WTC11 (cell line): ENCODE measurements at regions not wholly inside any gene's neighbourhood (a gene's known extent, or its start where the extent isn't known, plus 50 kb on each side); places are given as distances from the start of the nearest gene placed in this dataset.
"Not testable (repeated sequence)": the region's sequence is repeated elsewhere in the genome, so short reads cannot be mapped to it uniquely, and the experiment has no call there.

Experiments used
- ATAC-seq: fragments of 200-7000 bp; cut with Tn5 transposase; 2 replicates; pipeline ENCODE4 v1.10.0; 2021; ENCODE audit warnings: mild to moderate bottlenecking, moderate library complexity
- CTCF ChIA-PET: fragments of 300-600 bp; sonication (Branson Sonifier 250); formaldehyde crosslinking; loops from one replicate; lab custom pipeline; 2021; ENCODE audit warnings: antibody characterized with exemption; lab: Charles Lee
- POLR2A ChIA-PET: fragments of 350-600 bp; sonication (Branson Sonifier 250); formaldehyde crosslinking; loops from one replicate; lab custom pipeline; 2021; ENCODE audit warnings: antibody characterized with exemption; lab: Charles Lee
- DNase-seq: peaks from one replicate; pipeline ENCODE4 v3.0.0; 2021; ENCODE audit warnings: low spot score
- H3K27ac Mint-ChIP-seq: 2 replicates; pipeline ENCODE4 v1.8.0; 2021; ENCODE audit warnings: mixed read lengths
- H3K27me3 Mint-ChIP-seq: 2 replicates; pipeline ENCODE4 v1.8.0; 2021; ENCODE audit warnings: low read depth, mild to moderate bottlenecking, moderate library complexity, mixed read lengths
- H3K36me3 Mint-ChIP-seq: 2 replicates; pipeline ENCODE4 v1.8.0; 2021; ENCODE audit warnings: mixed read lengths
- H3K4me1 Mint-ChIP-seq: 2 replicates; pipeline ENCODE4 v1.8.0; 2022; ENCODE audit warnings: mixed read lengths
- H3K4me3 Mint-ChIP-seq: 2 replicates; pipeline ENCODE4 v1.8.0; 2021; ENCODE audit warnings: mild to moderate bottlenecking, moderate library complexity, mixed read lengths
- H3K9me3 Mint-ChIP-seq: 2 replicates; pipeline ENCODE4 v1.8.0; 2021; ENCODE audit warnings: mixed read lengths
- ATF1 ChIP-seq: sonication (generic); formaldehyde crosslinking; IDR thresholded peaks from 2 replicates; pipeline ENCODE4 v1.8.1; 2023; ENCODE audit warnings: mild to moderate bottlenecking, moderate library complexity, missing genetic modification reagents
- CREB1 ChIP-seq: sonication (generic); formaldehyde crosslinking; IDR thresholded peaks from 2 replicates; pipeline ENCODE4 v1.8.0; 2023; ENCODE audit warnings: mild to moderate bottlenecking, missing genetic modification reagents
- EMX1 ChIP-seq: fragments of 250-450 bp; sonication (Bioruptor Pico); IDR thresholded peaks from 2 replicates; pipeline ENCODE4 v1.8.0; 2021; ENCODE audit warnings: mild to moderate bottlenecking
- FOXK1 ChIP-seq: sonication (generic); formaldehyde crosslinking; IDR thresholded peaks from 2 replicates; pipeline ENCODE4 v1.8.0; 2022; ENCODE audit warnings: mild to moderate bottlenecking, moderate library complexity, missing genetic modification reagents
- GTF2I ChIP-seq: fragments of 250-450 bp; sonication (Bioruptor Pico); conservative IDR thresholded peaks from 2 replicates; pipeline ENCODE4 v1.4.0; 2021; ENCODE audit warnings: mild to moderate bottlenecking
- HMGA2 ChIP-seq: fragments of 250-450 bp; sonication (Bioruptor Pico); IDR thresholded peaks from 2 replicates; pipeline ENCODE4 v1.4.0; 2021; ENCODE audit warnings: mild to moderate bottlenecking, moderate library complexity
- IRF2 ChIP-seq: sonication (generic); formaldehyde crosslinking; IDR thresholded peaks from 2 replicates; pipeline ENCODE4 v1.8.0; 2022; ENCODE audit warnings: low read depth, missing genetic modification reagents, borderline replicate concordance
- KAT7 ChIP-seq: sonication (generic); formaldehyde crosslinking; IDR thresholded peaks from 2 replicates; pipeline ENCODE4 v1.8.1; 2023; ENCODE audit warnings: missing genetic modification reagents, mild to moderate bottlenecking, borderline replicate concordance
- NFE2L1 ChIP-seq: sonication (generic); formaldehyde crosslinking; IDR thresholded peaks from 2 replicates; pipeline ENCODE4 v1.8.1; 2023; ENCODE audit warnings: missing genetic modification reagents
- SOX15 ChIP-seq: fragments of 250-450 bp; sonication (Bioruptor Pico); IDR thresholded peaks from 2 replicates; pipeline ENCODE4 v1.9.0; 2021; ENCODE audit warnings: mild to moderate bottlenecking
- TP53 ChIP-seq: sonication (generic); formaldehyde crosslinking; IDR thresholded peaks from 2 replicates; pipeline ENCODE4 v1.8.1; 2023; ENCODE audit warnings: mild to moderate bottlenecking, missing genetic modification reagents
- ZNF263 ChIP-seq: sonication (generic); formaldehyde crosslinking; IDR thresholded peaks from 2 replicates; pipeline ENCODE4 v1.8.1; 2022; ENCODE audit warnings: low read depth, mild to moderate bottlenecking, moderate library complexity, missing genetic modification reagents
- ZNF532 ChIP-seq: fragments of 250-450 bp; sonication (Bioruptor Pico); IDR thresholded peaks from 2 replicates; pipeline ENCODE4 v1.9.0; 2021; ENCODE audit warnings: mild to moderate bottlenecking, borderline replicate concordance
- TF ChIP-seq, protein P1 (sequence below): sonication (generic); formaldehyde crosslinking; IDR thresholded peaks from 2 replicates; pipeline ENCODE4 v1.8.0; 2022; ENCODE audit warnings: mild to moderate bottlenecking, missing genetic modification reagents
- TF ChIP-seq, protein P2 (sequence below): sonication (generic); formaldehyde crosslinking; IDR thresholded peaks from 2 replicates; pipeline ENCODE4 v1.8.1; 2022; ENCODE audit warnings: mild to moderate bottlenecking, moderate library complexity, missing genetic modification reagents
- TF ChIP-seq, protein P3 (sequence below): sonication (generic); formaldehyde crosslinking; IDR thresholded peaks from 2 replicates; pipeline ENCODE4 v1.8.1; 2023; ENCODE audit warnings: mild to moderate bottlenecking, moderate library complexity, missing genetic modification reagents

DNA sequence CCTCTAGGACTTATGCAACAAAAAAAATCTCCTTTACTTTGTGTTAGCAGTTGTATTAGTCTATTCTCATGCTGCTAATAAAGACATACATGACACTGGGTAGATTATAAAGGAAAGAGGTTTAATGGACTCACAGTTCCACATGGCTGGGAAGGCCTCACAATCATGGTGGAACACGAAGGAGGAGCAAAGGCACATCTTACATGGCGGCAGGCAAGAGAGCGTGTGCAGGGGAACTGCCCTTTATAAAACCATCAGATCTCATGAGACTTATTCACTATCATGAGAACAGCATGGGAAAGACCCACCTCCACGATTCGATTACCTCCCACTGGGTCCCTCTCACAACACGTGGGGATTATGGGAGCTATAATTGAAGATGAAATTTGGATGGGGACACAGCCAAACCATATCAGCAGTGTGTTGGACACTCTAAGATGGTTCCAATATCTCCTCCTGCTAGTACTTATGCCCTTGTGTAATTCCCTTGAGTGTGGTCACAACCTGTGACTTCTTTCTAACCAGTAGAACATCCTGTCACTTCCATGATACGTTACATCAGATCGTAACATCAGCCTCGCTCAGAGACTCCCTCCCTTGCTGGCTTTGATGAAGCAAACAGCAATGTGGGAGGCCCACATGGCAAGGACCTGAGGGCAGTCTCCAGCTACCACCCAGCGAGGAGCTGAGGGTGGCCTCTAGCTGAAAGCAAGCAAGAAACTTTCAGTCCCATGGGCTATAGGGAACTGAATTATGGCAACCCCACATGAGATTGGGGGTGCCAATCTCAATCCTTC, 113.5 kb upstream of the PITX1 start (continued):
- TF ChIP-seq ZNF263 = no peak

DNA sequence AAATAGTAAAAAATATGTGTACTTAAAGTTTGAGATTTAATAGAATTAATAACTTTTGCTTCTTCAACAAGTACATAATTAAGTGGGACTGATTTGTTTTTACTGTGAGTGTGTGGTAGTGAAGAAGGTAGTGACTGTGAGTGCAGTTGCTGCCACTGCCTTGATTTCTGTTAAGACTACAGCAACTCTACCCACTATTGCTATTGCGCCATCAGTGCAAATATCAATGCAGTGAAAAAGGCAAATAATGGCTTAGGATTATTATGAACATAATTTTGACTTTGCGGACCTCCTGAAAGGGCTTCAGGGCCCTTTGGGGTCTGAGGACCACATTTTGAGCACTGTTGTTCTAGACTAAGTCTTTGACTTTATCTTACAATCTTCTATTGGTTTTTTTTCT, 112.0 kb upstream of the PITX1 start:
- CTCF ChIA-PET = no interaction called here
- no peaks in the 10 kb centered on the region; the same call in 1 of the 2 replicates for H3K27me3 Mint-ChIP-seq
- no peak for ATAC-seq
- H3K27ac Mint-ChIP-seq = no peak overlapping the region
- H3K4me1 Mint-ChIP-seq = no peaks in the 10 kb centered on the region
- peaks cover 6% of the 10 kb centered on the region for H3K36me3 Mint-ChIP-seq
- POLR2A ChIA-PET = no interaction called here
- no peak overlapping the region for H3K4me3 Mint-ChIP-seq
- no peak for DNase-seq
- H3K9me3 Mint-ChIP-seq = peaks cover 22% of the 10 kb centered on the region
- TF ChIP-seq HMGA2 (no peak), IRF2 (no peak), EMX1 (no peak), KAT7 (no peak), GTF2I (CRISPR knock-in tag) (no peak), ATF1 (CRISPR knock-in tag) (no peak), SOX15 (no peak), TP53 (CRISPR knock-in tag) (no peak)
- TF ChIP-seq, protein P1, sequence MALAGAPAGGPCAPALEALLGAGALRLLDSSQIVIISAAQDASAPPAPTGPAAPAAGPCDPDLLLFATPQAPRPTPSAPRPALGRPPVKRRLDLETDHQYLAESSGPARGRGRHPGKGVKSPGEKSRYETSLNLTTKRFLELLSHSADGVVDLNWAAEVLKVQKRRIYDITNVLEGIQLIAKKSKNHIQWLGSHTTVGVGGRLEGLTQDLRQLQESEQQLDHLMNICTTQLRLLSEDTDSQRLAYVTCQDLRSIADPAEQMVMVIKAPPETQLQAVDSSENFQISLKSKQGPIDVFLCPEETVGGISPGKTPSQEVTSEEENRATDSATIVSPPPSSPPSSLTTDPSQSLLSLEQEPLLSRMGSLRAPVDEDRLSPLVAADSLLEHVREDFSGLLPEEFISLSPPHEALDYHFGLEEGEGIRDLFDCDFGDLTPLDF (CRISPR knock-in tag) = no peak
- TF ChIP-seq, all 79 proteins: peak for 0

DNA sequence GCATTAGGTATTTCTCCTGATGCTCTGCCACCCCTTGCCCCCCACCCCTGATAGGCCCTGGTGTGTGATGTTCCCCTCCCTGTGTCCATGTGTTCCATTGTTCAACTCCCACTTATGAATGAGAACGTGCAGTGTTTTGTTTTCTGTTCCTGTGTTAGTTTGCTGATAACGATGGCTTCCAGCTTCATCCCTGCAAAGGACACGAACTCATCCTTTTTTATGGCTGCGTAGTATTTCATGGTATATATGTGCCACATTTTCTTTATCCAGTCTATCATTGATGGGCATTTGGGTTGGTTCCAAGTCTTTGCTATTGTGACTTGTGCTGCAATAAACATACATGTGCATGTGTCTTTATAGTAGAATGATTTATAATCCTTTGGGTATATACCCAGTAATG, 109.7 kb upstream of the PITX1 start:
- H3K27me3 Mint-ChIP-seq, DNase-seq, H3K27ac Mint-ChIP-seq, H3K4me3 Mint-ChIP-seq, POLR2A ChIA-PET, ATAC-seq, H3K36me3 Mint-ChIP-seq, CTCF ChIA-PET, H3K4me1 Mint-ChIP-seq: not testable (repeated sequence)
- H3K9me3 Mint-ChIP-seq = peaks cover 22% of the 10 kb centered on the region

DNA sequence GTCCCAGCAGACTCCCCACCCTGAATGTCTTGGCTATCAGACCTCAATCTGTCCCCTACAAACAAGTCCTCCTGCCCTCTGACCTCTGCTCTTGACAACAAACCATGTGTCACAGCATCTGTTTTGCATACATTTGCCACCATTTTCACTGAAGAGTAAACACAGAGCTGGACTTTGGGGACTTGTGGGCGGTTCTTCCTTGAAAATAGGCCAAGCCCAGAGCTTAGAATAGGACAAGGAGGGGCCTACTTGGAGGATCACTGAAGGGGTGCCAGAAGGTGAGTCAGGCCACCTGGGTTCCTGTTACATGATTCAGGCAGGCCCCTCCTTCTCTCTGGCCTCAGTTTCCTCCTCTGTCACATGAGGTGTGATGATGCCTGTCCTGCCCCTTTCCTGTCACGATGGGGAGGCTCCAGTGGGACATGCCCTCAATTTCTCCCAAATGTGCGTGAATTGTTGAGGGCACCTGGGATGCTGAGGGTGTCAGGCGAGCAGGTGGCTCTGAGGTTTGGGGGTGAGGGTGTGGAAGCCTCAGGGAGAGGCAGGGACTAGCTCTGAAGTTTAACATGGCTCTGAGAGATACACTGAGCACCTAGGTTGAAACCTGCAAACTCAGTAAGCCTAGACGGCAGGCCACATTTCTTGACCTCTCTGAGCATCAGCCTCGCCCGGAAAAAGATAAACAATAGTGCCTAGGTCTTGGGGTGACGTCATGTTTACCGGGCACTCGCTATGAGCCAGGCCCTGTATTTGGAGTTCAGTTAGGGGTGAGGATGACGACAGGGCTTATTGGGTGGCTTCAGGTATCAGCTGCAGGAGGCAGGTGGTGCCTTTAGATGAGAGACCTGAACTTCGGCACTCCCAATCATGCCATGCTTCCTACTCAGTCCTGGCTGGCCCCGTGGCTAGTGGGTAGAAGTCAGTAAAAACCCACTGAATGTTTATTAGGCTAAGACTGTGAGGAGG, 107.6 kb upstream of the PITX1 start:
- no peak for ATAC-seq
- Mint-ChIP-seq H3K9me3 (peaks cover 8% of the 10 kb centered on the region), H3K4me3 (no peak overlapping the region), H3K4me1 (0 out of 2 replicates have a peak, but pooled peaks cover 2% of the 10 kb centered on the region), H3K27ac (no peak overlapping the region), H3K27me3 (no peaks in the 10 kb centered on the region; the same call in 1 of the 2 replicates), H3K36me3 (no peaks in the 10 kb centered on the region)
- POLR2A ChIA-PET = no interaction called here
- DNase-seq = no peak
- TF ChIP-seq ZNF532 (CRISPR knock-in tag) (no peak), FOXK1 (CRISPR knock-in tag) (no peak), HMGA2 (no peak), CREB1 (CRISPR knock-in tag) (no peak), NFE2L1 (CRISPR knock-in tag) (no peak)
- TF ChIP-seq, protein P2, sequence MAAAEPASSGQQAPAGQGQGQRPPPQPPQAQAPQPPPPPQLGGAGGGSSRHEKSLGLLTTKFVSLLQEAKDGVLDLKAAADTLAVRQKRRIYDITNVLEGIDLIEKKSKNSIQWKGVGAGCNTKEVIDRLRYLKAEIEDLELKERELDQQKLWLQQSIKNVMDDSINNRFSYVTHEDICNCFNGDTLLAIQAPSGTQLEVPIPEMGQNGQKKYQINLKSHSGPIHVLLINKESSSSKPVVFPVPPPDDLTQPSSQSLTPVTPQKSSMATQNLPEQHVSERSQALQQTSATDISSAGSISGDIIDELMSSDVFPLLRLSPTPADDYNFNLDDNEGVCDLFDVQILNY = no peak
- TF ChIP-seq, protein P3, sequence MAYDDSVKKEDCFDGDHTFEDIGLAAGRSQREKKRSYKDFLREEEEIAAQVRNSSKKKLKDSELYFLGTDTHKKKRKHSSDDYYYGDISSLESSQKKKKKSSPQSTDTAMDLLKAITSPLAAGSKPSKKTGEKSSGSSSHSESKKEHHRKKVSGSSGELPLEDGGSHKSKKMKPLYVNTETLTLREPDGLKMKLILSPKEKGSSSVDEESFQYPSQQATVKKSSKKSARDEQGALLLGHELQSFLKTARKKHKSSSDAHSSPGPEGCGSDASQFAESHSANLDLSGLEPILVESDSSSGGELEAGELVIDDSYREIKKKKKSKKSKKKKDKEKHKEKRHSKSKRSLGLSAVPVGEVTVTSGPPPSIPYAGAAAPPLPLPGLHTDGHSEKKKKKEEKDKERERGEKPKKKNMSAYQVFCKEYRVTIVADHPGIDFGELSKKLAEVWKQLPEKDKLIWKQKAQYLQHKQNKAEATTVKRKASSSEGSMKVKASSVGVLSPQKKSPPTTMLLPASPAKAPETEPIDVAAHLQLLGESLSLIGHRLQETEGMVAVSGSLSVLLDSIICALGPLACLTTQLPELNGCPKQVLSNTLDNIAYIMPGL = no peak
- TF ChIP-seq, all 79 proteins: peak for 0
- CTCF ChIA-PET = no interaction called here
